Activated CD4-positive, alpha-beta T cell treated with anti-CD3 and anti-CD28 coated beads, Interleukin-2, amount 50 U/mL, for 4 hours (primary cell): ENCODE measurements at regions not wholly inside any gene's neighbourhood (a gene's known extent, or its start where the extent isn't known, plus 50 kb on each side); places are given as distances from the start of the nearest gene placed in this dataset.

Experiments used
- DNase-seq, 2 experiments: peaks; one replicate each; pipeline ENCODE4 v3.0.0-alpha.2; 2020

DNA sequence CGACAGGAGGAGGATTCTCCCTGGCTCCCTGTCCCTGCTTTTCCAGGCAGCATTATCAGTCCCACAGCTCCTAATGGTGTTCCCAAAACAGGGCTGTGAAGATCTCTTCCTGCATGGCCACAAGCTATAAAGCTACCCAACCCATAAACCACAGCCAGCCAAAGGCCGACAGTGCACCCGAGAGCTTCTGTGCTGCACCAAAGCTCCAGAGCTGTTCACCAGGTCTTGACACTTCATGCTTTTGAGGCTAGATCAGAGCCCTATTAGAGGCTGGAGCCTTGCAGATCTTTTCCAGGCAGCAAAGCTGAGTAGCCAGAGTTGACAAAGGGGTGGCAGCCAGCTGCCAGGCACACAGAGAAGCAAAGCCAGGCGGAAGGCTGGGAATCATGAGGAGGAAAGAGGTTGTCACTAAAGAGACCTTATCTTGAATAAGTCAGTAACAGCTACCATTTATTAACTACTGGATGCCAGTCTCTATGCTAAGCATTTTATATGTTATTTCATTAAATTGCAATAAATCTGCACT lies 180.4 kb downstream of the KATNAL1 start:
- DNase-seq: no peak

DNA sequence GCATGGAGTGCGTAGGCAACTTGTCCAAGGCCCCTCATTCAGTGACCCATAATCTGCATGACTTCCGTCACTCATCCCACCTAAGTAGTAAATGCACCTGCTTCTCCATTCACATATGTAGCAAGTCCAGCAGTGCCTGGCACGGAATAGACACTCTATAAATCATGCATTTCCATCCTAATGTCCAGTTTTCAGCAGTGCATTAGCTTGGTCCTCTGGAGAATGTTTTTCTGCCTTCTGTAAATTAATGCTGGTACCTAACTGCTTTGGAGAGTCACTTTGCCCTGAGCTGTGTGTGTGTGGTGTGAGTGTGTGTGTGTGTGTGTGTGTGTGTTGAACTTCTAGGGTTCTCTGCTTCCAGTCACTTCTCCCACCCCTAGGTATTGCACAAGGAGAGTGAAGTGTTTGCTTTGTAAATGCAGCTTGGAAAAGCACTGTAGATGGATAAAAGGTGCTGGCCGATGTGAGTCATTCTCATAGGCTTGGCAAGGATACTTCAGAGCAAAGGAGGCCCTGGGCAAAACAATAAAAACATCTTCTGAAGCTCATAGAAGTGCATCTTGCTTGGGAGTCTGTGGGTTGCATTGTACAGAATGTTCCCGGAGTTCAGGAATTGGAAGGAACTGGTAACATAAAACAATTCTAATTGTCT lies 181.8 kb downstream of the KATNAL1 start:
- DNase-seq: no peak

DNA sequence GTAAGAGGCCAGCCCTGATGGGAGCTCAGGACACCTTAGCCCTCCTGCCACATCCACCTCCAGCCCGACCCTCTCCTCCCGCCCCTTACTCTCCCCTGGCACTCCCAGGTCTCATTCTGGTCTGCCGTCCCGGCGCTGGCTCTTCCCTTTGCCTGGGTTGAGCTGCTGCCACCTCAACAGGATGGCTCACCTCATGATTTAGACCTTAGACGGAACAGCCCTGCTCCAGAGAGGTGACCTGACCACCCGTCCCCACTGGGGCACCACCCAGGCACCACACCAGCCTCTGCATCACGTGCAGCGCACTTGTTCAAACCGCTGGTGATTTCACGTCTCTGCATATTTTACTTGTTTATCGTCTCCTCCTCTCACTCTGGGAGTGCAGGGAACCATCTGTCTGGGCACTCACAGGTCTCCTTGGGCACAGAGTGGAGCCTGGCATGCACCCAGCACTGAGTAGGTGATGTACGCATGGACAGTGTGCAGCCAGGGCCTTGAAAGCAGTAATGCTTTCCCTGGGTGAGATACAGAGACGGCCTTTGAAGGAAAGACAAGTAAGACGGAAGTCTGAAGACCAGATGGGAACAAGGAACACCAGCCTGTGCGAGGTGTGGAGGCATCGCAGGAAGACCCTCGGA lies 183.1 kb downstream of the KATNAL1 start:
- DNase-seq: no peak

- DNase-seq: no peak
Observed at GRCh38 chr13:30123575-30123974, 183.8 kb downstream of the KATNAL1 start.

DNA sequence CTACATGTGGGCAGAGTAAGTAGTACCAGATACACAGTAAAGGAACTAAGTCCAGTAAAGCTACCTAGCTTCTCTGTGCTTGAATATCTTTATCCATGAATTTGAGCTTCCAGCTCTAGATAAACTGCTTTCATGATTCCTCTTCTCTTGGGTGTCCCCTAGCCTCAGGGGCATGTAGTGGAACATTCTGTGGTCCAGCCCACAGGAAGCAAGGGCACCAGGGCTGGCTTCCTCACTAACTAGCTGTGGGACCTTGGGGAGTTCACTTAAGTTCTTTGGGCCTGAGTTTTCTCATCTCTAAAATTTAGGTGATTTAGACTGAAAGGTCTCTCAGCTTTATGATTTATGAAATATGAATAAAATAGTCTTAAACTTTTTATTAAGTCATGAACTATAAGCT lies 185.7 kb downstream of the KATNAL1 start:
- DNase-seq: no peak

DNA sequence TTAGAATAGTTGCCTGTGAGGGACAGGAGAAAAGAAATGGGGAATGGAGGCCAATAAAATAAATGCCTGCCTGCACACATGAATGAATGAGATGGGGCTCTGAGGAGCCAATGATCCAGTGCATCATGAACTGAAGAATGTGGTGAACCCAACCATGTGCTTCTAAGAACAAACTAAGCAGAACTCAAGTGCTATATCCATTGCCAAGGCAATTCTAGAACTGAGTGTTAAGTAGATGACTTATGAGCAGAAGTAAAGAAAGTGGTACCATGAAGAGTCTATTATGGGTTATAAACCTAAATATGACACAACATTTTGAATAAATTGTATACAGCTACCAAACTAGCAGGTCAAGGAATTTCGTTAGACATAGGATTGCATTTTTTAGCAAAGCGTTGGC lies 186.1 kb downstream of the KATNAL1 start:
- DNase-seq: no peak

DNA sequence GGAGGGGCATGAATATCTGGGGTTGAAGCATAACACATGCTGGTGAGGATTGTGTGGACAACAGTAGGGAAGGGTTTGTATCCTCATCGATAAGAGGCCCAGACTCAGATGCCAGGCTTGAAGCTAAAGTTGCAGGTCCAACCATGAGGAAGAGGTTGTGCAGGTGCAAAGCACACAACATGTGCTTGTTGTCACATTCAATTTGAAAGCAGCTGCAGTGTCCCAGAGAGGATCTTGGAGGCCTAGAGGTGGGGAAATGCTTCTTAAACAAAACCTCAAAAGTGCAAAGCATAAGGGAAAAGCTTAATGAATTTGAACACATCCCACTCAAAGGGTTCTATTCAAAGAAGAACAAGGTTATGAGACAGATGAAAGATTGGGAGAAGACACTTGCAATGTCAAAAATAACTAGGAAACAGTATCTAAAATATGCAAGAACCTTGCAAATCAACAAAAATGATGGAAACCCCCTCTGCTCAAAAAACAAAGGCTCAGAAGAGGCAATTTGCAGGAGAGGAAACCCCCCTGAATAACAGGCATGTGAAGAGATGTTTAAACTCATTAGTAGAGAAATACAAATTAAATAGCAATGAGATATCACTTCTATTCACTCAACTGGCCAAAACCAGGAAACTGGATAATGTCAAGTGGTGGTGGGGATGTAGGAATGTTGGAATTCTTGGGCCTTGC lies 187.1 kb downstream of the KATNAL1 start:
- DNase-seq: no peak

GRCh38 chr13:30119476-30119875 lies 187.9 kb downstream of the KATNAL1 start:
- no peak for DNase-seq

GRCh38 chr13:30116379-30116778 lies 191.0 kb downstream of the KATNAL1 start:
- no peak for DNase-seq

DNA sequence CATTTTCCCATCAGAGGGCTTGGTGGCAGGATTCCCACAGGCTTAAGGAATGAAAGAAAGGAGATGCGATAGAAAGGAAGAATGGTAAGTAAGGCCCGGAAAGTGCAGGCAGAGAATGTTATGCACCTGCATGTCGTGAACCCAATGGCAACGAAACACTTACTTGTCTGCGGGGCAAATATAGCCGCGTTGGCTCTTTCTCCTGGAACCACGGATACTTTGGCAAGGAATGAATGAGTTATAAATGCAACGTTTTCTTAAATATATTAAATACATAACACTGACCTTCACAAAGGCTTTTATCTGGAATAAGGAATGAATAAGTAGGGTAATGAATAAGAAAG lies 192.1 kb downstream of the KATNAL1 start:
- no peak for DNase-seq

- DNase-seq: peak; percentile 92 to 95
Observed at GRCh38 chr13:30114571-30115256, 192.6 kb downstream of the KATNAL1 start.

- DNase-seq: no peak
Observed at GRCh38 chr13:30113983-30114570, 193.3 kb downstream of the KATNAL1 start.

DNA sequence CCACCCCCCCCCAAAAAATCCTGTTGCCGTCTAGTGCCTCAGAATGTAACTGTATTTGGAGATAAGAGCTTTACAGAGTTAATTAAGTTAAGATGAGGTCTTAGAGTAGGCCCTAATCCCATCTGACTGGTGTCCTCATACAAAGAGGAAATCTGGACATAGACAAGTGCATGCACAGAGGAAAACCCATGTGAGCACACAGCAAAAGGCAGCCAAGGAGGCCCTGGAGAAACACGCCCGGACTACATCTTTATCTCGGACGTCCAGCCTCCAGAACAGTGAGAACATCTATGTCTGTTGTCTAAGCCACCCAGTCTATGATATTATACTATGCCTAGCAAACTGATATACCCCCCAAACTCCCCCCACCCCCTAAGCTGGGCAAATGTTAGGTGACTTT lies 193.8 kb downstream of the KATNAL1 start:
- DNase-seq: no peak

- peak; percentile 72 to 75 for DNase-seq
Observed at GRCh38 chr13:30112602-30113435, 194.5 kb downstream of the KATNAL1 start.

DNA sequence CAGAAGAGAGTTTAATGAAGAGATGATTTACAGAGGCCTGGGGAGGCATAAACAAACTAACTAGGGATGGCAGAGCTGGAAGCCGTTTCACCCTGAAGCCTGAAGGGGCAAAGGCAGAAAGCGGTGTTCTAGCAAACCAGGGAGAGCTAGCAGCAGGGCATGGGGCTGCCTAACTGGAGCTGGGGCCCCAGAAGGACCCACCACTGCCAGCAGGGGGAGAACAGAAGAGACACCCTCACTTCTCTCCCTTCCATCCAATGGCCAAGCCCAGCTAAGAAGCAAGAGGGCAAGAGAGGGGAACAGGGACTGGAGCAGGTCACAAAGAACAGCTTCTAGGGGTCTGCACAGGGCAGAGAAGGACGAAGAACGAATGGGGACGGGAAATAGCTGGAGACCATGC lies 195.5 kb downstream of the KATNAL1 start:
- no peak for DNase-seq

- DNase-seq: no peak
Observed at GRCh38 chr13:30110301-30111070, 196.9 kb downstream of the KATNAL1 start.

GRCh38 chr13:30109471-30110135 lies 197.7 kb downstream of the KATNAL1 start:
- DNase-seq: no peak

GRCh38 chr13:30108913-30109237 lies 198.5 kb downstream of the KATNAL1 start:
- no peak for DNase-seq

- no peak for DNase-seq
Observed at GRCh38 chr13:30108216-30108912, 199.0 kb downstream of the KATNAL1 start.

DNA sequence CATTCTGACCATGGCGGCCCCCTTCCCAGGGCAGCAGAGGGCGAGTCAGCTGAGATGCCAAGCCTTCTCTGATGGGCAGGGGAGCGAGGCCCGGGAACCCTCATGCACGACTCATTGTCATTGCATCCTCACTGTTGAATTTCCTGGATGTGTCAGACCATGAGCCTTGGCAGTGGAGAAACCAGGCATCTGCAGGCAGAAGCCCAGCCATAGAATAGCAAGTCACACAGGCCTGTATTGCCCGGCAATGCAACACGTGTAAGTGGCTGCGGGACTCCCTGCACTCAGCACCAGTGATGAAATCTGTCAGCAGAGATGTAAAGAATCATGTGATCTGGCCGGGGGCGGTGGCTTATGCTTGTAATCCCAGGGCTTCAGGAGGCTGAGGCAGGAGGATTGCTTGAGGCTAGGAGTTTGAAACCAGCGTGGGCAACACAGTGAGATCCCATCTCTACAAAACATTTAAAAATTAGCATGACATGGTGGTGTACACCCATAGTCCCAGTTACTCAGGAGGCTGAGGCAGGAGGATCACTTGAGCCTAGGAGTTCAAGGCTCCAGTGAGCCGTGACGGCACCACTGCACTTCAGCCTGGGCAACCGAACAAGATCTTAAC lies 199.7 kb downstream of the KATNAL1 start:
- DNase-seq: no peak
